Upper lobe of right lung (tissue), 1 donor: ENCODE measurements at regions not wholly inside any gene's neighbourhood (a gene's known extent, or its start where the extent isn't known, plus 50 kb on each side); places are given as distances from the start of the nearest gene placed in this dataset.

ENCODE experiments used
- ATAC-seq: fragments of 200-7000 bp; cut with Tn5 transposase; one replicate; pipeline ENCODE4 v1.9.1; 2020; ENCODE audit warnings: mild to moderate bottlenecking, moderate library complexity
- DNase-seq: peaks from one replicate; pipeline ENCODE4 v3.0.0-alpha.2; 2020
- H3K27ac ChIP-seq: fragments of 200-600 bp; one replicate; pipeline ENCODE4 v1.8.0; 2022
- H3K27me3 ChIP-seq: fragments of 200-600 bp; one replicate; pipeline ENCODE4 v1.8.0; 2022; ENCODE audit warnings: mild to moderate bottlenecking
- H3K36me3 ChIP-seq: fragments of 200-600 bp; one replicate; pipeline ENCODE4 v1.8.0; 2022
- H3K4me1 ChIP-seq: fragments of 200-600 bp; one replicate; pipeline ENCODE4 v1.8.0; 2022
- H3K4me3 ChIP-seq: fragments of 200-600 bp; one replicate; pipeline ENCODE4 v1.8.0; 2022; ENCODE audit warnings: mild to moderate bottlenecking
- H3K9me3 ChIP-seq: fragments of 200-600 bp; one replicate; pipeline ENCODE4 v1.8.0; 2022
- CTCF ChIP-seq: fragments of 200-600 bp; IDR thresholded peaks from one replicate; pipeline ENCODE4 v1.8.0; 2022; ENCODE audit warnings: antibody characterized with exemption
- intact Hi-C: fragments of 100-400 bp; cut with DNase I; formaldehyde crosslinking; loops from one replicate; pipeline ENCODE4 v1.11.0; 2022
- donor health status: DM: no; HTN: yes; CAD: no; lungs with severe emphysema.

GRCh38 chr11:112626731-112627130, 334.5 kb upstream of the NCAM1 start:
- intact Hi-C loops = no loop called here
- no peak for TF ChIP-seq CTCF
- no peak overlapping the region for H3K4me3 ChIP-seq
- no peaks in the 10 kb centered on the region for H3K27me3 ChIP-seq
- H3K4me1 ChIP-seq = no peaks in the 10 kb centered on the region
- DNase-seq (no peak), ATAC-seq (no peak)
- H3K9me3 ChIP-seq = no peaks in the 10 kb centered on the region
- no peaks in the 10 kb centered on the region for H3K36me3 ChIP-seq
- no peak overlapping the region for H3K27ac ChIP-seq

- Histone ChIP-seq H3K36me3 (no peaks in the 10 kb centered on the region), H3K9me3 (no peaks in the 10 kb centered on the region), H3K4me3 (no peak overlapping the region), H3K27ac (no peak overlapping the region), H3K4me1 (no peaks in the 10 kb centered on the region), H3K27me3 (no peaks in the 10 kb centered on the region)
- no peak for ATAC-seq
- intact Hi-C loops = no loop called here
- DNase-seq = no peak
- no peak for TF ChIP-seq CTCF
Measured at GRCh38 chr11:112627588-112628045, 333.6 kb upstream of the NCAM1 start.

- Histone ChIP-seq H3K27me3 (no peaks in the 10 kb centered on the region), H3K4me1 (no peaks in the 10 kb centered on the region), H3K9me3 (no peaks in the 10 kb centered on the region), H3K4me3 (no peak overlapping the region), H3K36me3 (no peaks in the 10 kb centered on the region), H3K27ac (no peak overlapping the region)
- intact Hi-C loops = no loop called here
- ATAC-seq = no peak
- TF ChIP-seq CTCF = no peak
- DNase-seq = no peak
Measured at GRCh38 chr11:112628676-112629075, 332.5 kb upstream of the NCAM1 start.

- intact Hi-C loops = no loop called here
- peaks cover 6% of the 10 kb centered on the region for H3K27me3 ChIP-seq
- H3K4me3 ChIP-seq = no peak overlapping the region
- no peak overlapping the region for H3K27ac ChIP-seq
- DNase-seq (no peak), ATAC-seq (no peak)
- no peaks in the 10 kb centered on the region for H3K4me1 ChIP-seq
- no peaks in the 10 kb centered on the region for H3K9me3 ChIP-seq
- no peak for TF ChIP-seq CTCF
- H3K36me3 ChIP-seq = no peaks in the 10 kb centered on the region
Measured at GRCh38 chr11:112630496-112630895, 330.7 kb upstream of the NCAM1 start.

GRCh38 chr11:112631333-112631732, 329.9 kb upstream of the NCAM1 start:
- Histone ChIP-seq H3K4me1 (no peaks in the 10 kb centered on the region), H3K27ac (no peak overlapping the region), H3K36me3 (no peaks in the 10 kb centered on the region), H3K9me3 (no peaks in the 10 kb centered on the region), H3K27me3 (peaks cover 6% of the 10 kb centered on the region), H3K4me3 (no peak overlapping the region)
- intact Hi-C loops = no loop called here
- no peak for DNase-seq
- ATAC-seq = no peak
- no peak for TF ChIP-seq CTCF

- intact Hi-C loops = no loop called here
- Histone ChIP-seq H3K27ac (no peak overlapping the region), H3K4me3 (no peak overlapping the region), H3K9me3 (no peaks in the 10 kb centered on the region), H3K27me3 (peaks cover 7% of the 10 kb centered on the region), H3K36me3 (no peaks in the 10 kb centered on the region), H3K4me1 (no peaks in the 10 kb centered on the region)
- DNase-seq (no peak), ATAC-seq (no peak)
- no peak for TF ChIP-seq CTCF
Measured at GRCh38 chr11:112632866-112633505, 328.2 kb upstream of the NCAM1 start.
